Caki2 (cell line): ENCODE measurements at regions not wholly inside any gene's neighbourhood (a gene's known extent, or its start where the extent isn't known, plus 50 kb on each side); places are given as distances from the start of the nearest gene placed in this dataset.
A peak's percentile ranks its signal among the peaks of the same experiment; 100 is the strongest.
"Not testable (repeated sequence)": the region's sequence is repeated elsewhere in the genome, so short reads cannot be mapped to it uniquely, and the experiment has no call there.

ENCODE experiments used
- DNase-seq: peaks from one replicate; pipeline ENCODE4 v3.0.0-alpha.2; 2015; ENCODE audit warnings: low read depth
- in situ Hi-C: cut with HindIII; loops from 2 replicates; pipeline ENCODE4 v1.10.0; 2016; ENCODE audit warnings: low sequenced_read_pairs, low pct_unique_long_range_greater_than_20kb, mixed read lengths

DNA sequence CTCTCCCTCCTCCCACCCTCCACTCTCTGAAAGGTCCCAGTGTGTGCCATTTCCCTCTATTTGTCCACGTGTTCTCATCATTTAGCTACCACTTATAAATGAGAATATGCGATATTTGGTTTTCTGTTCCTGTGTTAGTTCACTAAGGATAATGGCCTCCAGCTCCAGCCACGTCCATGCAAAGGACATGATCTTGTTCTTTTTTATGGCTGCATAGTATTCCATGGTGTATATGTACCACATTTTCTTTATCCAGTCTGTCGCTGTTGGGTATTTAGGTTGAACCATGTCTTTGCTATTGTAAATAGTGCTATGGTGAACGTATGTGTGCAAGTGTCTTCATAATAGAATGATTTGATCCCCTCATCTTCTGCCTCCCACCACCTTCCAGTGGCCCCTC, 183.7 kb upstream of the AUTS2 start:
- in situ Hi-C loops: no loop called here
- no peak for DNase-seq

DNA sequence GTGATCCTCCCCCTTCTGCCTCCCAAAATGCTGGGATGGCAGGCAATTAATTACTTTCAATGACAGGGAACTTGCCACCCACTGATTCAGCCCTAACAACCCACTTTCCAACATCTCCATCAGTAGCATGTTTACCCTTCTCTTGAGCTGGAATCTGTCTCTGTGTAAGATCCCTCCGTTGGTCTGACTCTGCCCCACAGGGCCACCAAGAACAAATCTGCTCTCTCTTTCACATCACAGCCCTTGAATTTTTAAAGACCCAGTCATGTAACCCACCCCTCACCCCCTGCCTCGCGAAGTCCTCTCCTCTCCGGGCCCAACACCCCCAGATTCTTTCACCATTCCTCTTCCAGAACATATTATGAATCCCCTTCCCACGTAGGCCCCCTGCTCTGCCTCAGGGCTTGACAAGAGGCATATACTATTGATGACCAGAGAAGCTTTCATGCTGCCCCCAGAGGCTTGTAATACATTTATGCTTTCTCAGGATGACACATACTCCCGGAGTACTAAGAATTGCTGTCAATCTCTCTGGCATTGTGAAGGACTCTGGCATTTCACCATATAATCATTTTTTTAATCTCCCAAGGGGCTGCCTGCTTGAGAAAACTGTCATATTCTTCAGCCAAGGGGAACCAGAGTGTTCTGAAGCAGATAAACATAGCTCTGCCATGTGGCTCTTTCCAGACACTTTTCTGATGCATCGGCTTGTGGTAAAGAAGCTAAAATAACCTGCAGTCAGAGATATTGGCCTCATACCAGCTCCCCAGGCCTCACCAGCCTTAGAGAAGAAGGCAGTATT, 179.2 kb upstream of the AUTS2 start:
- DNase-seq: no peak
- in situ Hi-C loops: no loop called here

DNA sequence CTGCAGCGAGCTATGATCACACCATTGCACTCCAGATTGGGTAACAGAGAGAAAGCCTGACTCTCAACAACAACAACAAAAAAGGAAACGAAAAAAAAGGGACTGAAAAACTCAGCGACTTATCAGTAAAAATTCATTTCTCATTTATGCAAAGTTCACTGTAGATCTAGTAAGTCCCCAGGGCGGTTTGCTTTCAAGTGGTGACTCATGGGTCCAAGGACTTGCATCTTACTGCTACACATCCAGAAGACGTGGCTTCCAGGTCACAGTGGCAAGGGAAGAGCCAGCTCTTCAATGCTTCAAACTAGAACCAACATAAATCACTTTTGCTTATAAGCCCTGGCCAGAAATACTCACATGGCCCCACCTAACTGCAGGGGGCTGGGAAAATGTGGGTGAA, 178.3 kb upstream of the AUTS2 start:
- in situ Hi-C loops: no loop called here
- DNase-seq: no peak

DNA sequence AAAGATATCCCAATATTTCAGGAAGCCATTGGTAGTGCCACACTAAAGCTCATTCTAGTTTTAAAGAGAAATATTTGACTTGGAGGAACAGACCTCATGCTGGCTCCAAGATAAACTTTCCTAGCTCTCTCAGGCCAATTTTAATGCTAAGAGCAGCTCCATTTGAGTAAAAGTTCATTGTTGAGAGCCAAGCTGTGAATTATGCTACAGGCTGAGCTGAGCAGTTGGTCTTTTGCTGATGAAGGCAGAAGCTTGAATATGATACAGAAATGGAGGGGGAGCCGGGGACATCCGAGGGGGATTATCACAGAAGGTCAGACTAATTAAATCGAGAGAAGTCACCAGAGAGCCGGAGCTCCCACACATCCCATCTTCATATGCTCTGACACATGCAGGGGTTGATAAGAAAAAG, 175.7 kb upstream of the AUTS2 start:
- in situ Hi-C loops: no loop called here
- no peak for DNase-seq

DNA sequence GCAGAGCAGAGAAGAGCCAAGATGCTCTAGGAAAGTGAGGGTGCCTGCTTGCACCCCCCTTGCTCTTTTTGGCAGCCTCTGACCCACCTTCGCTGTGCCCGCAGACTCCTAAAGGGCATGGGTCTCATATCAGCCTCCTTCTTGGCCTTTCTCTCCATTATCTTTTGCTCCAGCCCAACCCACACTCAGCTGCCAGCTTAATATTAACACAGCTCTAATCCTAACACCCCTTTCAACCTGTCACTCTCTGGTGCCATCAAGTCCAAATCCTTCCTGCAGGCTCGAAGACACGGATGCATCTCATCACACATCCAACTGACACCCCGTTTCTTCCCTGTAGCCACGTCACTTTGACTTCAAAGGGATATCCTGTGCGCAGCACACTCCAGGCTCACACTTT, 171.6 kb upstream of the AUTS2 start:
- in situ Hi-C loops: no loop called here
- no peak for DNase-seq

DNA sequence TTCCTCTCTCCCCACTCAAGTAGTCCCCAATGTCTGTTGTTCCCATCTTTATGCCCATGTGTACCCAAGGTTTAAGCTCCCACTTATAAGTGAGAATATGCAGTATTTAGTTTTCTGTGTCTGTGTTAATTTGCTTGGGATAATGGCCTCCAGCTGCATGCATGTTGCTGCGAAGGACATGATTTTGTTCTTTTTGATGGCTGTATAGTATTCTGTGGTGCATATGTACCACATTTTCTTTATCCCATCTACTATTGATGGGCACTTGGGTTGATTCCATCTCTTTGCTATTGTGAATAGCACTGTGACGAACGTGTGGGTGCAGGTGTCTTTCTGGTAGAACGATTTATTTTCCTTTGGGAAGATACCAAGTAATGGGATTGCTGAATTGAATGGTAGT, 170.2 kb upstream of the AUTS2 start:
- in situ Hi-C loops: no loop called here
- no peak for DNase-seq

DNA sequence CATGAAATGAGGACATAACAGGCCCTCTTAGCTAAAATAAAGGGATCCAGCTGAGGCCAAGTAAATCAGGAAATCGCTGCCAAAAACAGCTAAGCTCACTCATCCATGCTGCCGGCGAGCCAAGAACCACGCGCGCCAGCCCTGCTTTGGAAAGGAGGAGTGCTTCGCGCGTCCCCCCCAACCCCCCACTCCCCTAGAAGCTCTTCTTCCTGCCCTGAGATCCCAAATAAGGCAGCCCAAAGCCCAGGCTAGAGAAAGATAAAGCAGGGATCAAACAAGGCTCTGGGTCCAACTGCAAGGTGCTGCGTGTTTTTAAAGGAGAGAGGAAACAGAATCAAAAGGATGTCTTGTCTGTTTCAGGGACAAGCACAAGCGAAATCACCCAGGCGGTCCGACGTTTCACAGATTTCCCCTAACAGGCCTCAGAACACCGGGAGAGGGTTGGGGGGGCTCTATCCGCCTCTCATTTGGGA, 168.3 kb upstream of the AUTS2 start:
- in situ Hi-C loops: no loop called here
- DNase-seq: no peak

DNA sequence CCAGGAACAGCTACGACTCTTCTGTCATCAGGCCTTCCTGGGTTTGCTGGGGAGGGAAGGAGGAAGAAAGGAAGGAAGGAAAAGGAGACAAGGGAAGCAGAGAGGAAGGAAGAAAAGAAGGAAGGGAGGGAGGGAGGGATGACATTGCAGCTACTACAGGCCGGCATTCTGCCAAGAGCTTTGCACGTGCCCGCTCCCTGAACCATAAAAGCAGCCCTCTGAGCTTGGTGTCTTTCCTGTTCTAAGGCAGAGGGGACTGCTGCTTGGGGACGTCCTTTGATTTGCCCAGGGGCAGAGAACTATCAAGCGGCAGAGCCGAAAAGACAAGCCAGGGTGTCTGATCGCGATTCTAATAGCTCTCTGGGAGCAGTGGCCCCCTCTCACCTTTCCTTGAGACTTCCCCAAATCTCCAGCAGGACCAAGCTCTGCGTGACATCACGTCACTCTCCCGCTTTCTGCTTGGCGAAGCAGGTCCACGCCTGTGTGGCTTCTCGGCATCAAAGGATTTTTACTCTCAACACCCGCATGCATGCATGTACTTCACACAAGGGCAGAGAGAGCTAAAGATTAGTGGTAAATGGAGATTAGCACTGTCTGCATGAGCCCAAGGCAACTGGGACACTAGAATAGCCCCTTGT, 167.8 kb upstream of the AUTS2 start:
- peak; percentile 44 for DNase-seq
- in situ Hi-C loops: no loop called here

DNA sequence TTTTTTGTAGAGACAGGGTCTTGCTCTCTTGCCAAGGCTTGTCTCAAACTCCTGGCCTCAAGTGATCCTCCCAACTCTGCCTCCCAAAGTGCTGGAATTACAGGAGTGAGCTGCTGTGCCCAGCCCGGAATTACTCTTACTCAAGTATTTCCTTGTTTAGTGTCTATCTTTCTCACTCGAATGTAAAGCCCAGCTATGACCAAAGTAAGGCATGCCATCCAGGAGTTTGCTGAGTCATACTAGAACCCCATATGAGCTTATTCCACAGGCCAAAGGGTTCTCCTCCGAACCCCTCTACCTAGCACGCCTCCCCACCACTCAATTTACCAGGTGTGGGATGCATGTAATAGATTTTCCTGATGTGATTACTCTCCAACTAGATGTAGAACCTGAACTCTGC, 166.6 kb upstream of the AUTS2 start:
- in situ Hi-C loops: no loop called here

DNA sequence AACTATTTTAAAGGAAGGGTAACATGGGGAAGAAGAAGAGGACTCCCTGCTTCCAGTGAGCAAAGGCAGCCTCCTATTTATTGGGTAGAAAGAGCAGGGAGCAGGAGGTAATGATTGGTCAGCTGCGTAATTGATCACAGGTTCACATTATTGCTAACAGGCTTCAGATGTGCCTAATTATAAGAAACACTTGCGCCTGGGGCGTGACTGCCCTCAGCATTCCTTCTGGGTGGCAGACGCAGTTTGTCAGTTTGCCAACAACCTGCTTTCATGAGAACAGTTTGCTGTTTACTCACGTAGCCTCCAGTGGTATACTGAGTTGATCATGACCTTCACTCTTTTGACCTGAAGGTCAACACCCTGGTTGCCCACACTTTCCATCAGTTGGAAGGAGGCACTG, 166.0 kb upstream of the AUTS2 start:
- DNase-seq, in situ Hi-C loops: not testable (repeated sequence)

More for the DNA sequence above, 166.6 kb upstream of the AUTS2 start:
- DNase-seq: no peak

DNA sequence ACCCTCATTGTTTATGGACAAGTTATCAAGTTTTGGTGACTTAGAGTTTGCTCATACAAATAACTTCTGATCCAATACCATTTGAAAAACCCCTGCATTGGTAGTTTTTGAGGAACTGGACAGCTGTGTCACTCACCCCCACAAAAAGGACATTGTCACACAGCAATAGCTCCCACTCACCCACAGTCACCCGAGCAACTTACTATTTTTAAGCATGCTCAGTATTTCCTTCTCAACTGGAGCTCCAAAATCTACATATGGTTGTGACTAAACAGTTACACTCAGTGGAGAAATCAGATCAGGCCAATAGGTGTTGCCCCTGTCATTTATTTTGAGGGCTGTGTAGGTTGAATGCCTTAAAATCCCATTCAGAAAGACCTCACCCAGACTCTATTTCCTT, 165.2 kb upstream of the AUTS2 start:
- DNase-seq: no peak
- in situ Hi-C loops: no loop called here

DNA sequence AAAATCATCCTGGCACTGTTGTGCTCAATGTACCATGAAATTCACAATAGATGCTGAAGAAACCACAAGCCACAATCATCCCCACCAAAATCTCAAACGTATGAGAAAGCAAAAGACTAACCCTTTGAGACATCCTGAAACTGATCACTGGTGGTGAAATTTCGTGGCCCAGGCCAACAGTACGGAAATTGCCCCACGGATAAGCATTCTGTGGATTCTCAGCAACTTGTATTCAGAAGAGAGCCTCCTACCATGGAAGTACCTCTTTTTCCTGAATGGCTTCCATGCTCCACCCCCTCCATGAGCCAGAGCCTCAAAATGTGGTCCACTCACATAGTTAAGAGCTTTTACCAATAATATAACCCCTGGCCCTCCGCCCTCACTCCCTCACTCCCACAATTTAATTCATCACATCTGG, 163.9 kb upstream of the AUTS2 start:
- DNase-seq: peak; percentile 22
- in situ Hi-C loops: no loop called here

DNA sequence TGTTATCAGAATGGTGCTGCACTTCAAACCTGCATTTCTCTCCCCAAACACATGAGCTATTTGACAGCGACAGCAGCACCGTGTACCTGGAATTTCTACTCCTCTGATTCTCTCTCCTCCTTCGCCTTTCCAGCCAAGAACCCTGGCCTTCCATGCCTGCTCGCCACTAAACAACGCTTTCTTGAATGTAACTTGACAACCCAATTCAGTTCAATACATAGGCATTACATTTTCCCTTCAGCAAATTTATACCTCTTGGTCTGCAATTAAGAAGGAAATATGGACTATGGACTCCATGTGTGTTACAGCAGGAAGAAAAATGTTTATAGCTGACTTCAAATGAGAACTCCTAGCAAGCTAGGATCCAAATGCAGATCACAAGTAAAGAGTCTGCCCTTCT, 162.6 kb upstream of the AUTS2 start:
- in situ Hi-C loops: no loop called here
- no peak for DNase-seq

DNA sequence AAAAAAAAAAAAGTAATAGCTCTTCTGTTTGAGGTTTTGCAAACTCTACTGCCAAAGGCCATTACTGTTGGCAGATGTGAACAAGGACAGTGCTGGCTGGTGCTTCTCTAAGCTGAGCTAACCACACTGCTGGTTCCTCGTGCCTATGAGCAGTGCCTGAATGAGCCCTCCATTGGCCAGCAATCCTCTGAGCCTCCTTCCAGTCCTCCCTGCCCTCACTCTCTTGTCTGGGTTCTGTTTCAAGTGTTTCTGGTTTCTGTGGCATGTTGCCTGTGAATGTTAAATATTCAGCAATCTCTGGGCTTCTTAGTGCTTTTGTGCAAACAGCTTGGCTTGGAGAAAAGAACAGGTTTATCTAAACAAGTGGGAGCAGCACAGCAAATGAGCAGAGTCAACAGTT, 161.3 kb upstream of the AUTS2 start:
- in situ Hi-C loops: no loop called here
- DNase-seq: no peak

DNA sequence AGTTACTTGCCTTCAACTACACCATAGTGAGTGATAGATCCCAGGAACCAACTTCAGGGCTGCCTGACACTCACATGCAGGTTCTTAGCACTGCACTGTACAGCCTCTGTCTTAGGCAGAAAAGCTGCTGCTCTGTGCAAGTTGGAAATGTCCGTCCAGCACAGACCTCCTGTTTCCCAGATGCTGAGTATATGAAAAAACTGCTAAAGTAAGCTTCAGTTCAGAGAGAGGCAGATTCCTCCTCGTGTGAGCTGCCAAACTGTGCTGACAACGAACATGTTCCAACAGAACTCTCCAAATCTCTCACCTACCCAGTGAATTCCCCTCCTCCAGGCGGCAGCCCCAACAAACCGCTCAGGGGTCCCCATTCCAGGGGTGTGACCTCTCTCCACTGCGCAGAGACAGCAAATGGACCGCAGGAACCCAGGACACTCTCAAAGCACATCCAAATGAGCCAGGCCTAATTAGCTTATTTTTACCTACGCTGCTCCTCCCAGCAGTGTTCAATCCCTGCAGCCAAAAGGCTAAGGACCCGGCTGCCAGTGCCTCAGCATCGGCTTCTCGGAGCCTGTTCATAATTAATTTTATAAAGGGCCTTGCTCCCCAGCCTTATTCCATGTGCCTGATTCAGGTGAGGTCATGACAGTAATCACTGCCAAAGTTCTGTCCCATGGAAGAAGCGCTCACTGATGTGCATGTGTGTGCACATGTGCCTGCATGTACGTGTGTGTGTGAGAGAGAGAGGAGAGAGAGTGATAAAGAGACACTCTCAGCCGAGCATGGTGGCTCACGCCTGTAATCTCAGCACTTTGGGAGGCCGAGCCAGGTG, 159.5 kb upstream of the AUTS2 start:
- in situ Hi-C loops: no loop called here
- no peak for DNase-seq

DNA sequence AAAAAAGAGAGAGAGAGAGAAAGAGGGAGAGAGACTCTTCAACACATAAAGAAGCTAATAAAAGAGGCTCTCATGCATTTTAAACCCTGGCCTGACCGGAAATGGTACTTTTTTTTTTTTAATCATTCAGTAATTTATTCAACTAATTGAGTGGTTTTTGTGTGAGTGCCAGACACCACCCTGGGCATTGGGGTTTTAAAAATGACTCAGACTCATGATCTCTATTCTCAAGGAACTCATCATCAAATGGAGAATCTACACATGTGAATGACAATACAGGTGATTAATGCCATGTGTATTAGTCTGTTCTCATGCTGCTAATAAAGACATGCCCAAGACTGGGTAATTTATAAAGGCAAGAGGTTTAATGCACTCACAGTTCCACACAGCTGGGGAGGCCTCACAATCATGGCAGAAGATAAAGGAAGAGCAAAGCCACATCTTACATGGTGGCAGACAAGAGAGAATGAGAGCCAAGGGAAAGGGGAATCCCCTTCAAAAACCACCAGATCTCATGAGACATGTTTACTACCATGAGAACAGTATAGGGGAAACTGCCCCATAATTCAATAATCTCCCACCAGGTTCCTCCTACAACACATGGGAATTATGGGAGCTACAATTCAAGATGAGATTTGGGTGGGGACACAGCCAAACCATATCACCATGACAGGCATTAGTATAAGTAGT, 158.5 kb upstream of the AUTS2 start:
- no peak for DNase-seq
- in situ Hi-C loops: no loop called here

DNA sequence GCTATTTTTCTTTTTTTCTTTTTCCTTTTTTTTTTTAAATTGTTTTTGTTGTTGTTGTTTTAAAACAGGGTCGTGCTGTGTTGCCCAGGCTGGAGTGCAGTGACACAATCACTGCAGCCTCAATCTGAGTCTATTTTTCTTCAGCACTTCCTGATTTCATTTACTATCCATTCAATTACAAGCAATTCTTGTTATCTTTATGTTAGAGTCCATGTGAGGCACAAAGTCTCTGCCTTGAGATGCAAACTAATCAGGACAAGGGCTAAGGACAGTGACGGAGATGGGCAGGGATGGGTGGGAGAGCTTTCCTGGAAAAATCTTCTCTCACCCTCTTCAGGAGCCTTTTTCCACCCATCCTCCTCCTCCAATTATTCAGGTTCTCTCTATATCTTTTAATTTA, 157.3 kb upstream of the AUTS2 start:
- in situ Hi-C loops: no loop called here
- DNase-seq: no peak

DNA sequence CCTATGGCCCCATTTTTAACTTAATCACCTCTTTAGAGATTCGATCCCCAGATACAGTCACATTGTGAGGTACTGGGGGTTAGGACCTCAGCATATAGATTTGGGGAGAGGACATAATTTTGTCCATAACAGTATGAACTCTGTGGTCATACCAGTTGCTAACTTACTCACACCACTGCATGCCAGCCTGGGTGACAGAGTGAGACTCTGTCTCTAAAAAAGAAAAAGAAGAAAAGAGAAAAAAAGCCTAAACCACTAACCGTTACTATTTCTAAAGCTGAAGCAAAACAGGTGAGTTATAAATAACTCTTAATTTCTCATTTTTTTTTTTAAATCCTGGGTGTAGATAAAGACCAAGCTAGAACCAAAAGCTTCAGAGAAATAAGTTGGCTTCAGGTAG, 155.1 kb upstream of the AUTS2 start:
- DNase-seq: no peak
- in situ Hi-C loops: no loop called here

DNA sequence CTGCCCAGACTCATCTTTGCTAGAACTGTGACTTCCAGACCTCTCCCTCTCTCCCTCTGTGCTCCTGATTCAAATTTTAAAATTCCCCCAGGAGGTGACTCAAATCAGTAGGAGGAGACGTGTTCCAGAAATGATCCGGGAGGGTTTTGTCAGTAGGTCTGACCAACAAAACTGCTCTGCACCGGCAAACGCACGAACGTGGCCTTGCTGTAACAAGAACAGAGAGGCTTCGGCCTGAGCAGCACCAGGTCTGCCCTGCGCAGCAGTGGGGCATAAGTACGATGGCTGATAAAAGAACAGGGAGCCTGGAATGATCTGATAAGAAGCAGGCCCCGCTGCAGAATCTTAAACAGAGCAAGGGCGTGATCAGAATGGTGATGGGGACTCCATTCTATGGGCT, 152.7 kb upstream of the AUTS2 start:
- DNase-seq: no peak
- in situ Hi-C loops: no loop called here
